BJ (cell line): ENCODE measurements at regions not wholly inside any gene's neighbourhood (a gene's known extent, or its start where the extent isn't known, plus 50 kb on each side); places are given as distances from the start of the nearest gene placed in this dataset.

Source experiments
- CTCF ChIA-PET: fragments of 350-600 bp; formaldehyde crosslinking; extraction: SDS; loops from one replicate; lab custom pipeline; 2021; ENCODE audit warnings: antibody characterized with exemption, inconsistent platforms; lab: Yijun Ruan, JAX
- POLR2A ChIA-PET: fragments of 300-600 bp; sonication (Branson Sonifier 250); formaldehyde crosslinking; extraction: SDS; loops from one replicate; lab custom pipeline; 2021; ENCODE audit warnings: antibody characterized with exemption; lab: Charles Lee
- DNase-seq: peaks from one replicate; pipeline ENCODE4 v3.0.0-alpha.2; 2011; ENCODE audit warnings: low read depth
- H3K27me3 ChIP-seq: 2 replicates; pipeline ENCODE4 v1.6.0; 2011; ENCODE audit warnings: low read length; ENCODE audit not compliant: control insufficient read depth, insufficient read depth
- H3K36me3 ChIP-seq: 2 replicates; pipeline ENCODE4 v1.5.1; 2011; ENCODE audit warnings: low read length; ENCODE audit not compliant: control insufficient read depth, insufficient read depth
- H3K4me3 ChIP-seq: 2 replicates; pipeline ENCODE4 v1.5.1; 2011; ENCODE audit warnings: low read depth, mild to moderate bottlenecking, control low read depth, low read length
- CTCF ChIP-seq: IDR thresholded peaks from 2 replicates; pipeline ENCODE4 v1.5.1; 2011; ENCODE audit warnings: low read depth, mild to moderate bottlenecking, control low read depth, inconsistent platforms, low read length, moderate library complexity; ENCODE audit not compliant: insufficient read depth

GRCh38 chr7:25430200-25430931, 202.1 kb upstream of the NPVF start:
- H3K4me3 ChIP-seq, result no peak overlapping the region
- DNase-seq, result no peak
- ChIA-PET CTCF (no interaction called here), POLR2A (no interaction called here)
- no peaks in the 10 kb centered on the region for H3K27me3 ChIP-seq
- TF ChIP-seq CTCF, result no peak
- no peaks in the 10 kb centered on the region for H3K36me3 ChIP-seq

- no peak overlapping the region for H3K4me3 ChIP-seq
- no peaks in the 10 kb centered on the region for H3K27me3 ChIP-seq
- DNase-seq, result no peak
- POLR2A ChIA-PET, result no interaction called here
- no peaks in the 10 kb centered on the region for H3K36me3 ChIP-seq
- CTCF ChIA-PET, result no interaction called here
- no peak for TF ChIP-seq CTCF
Measured at GRCh38 chr7:25431956-25432450, 203.7 kb upstream of the NPVF start.

GRCh38 chr7:25432807-25433206, 204.5 kb upstream of the NPVF start:
- Histone ChIP-seq H3K36me3 (no peaks in the 10 kb centered on the region), H3K4me3 (no peak overlapping the region), H3K27me3 (no peaks in the 10 kb centered on the region)
- ChIA-PET POLR2A (no interaction called here), CTCF (no interaction called here)
- no peak for DNase-seq
- no peak for TF ChIP-seq CTCF

GRCh38 chr7:25436413-25436812, 208.1 kb upstream of the NPVF start:
- ChIA-PET CTCF (no interaction called here), POLR2A (no interaction called here)
- TF ChIP-seq CTCF, result no peak
- no peaks in the 10 kb centered on the region for H3K27me3 ChIP-seq
- no peak overlapping the region for H3K4me3 ChIP-seq
- no peak for DNase-seq
- H3K36me3 ChIP-seq, result no peaks in the 10 kb centered on the region

DNA sequence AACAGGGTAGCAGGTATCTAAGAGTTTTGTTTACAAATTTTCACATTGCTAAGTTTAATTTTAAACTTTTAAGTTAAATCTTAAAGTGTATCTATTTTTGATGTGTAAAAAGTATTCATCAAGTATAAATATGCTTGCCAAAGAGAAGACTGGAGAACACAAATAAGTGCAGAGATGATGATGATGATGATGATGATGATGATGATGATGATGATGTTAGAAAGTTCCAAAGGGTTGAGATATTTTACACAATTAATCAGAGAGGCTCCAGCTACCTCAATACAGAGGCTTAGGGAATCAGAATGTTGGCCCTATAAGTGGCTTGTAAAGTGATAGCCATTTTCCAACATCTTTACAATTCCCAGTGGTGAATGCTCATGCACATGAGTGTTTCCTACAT, 209.0 kb upstream of the NPVF start:
- Histone ChIP-seq H3K36me3 (no peaks in the 10 kb centered on the region), H3K27me3 (no peaks in the 10 kb centered on the region), H3K4me3 (no peak overlapping the region)
- TF ChIP-seq CTCF, result no peak
- CTCF ChIA-PET, result no interaction called here
- POLR2A ChIA-PET, result no interaction called here
- DNase-seq, result no peak
